BJ (cell line): ENCODE measurements at regions not wholly inside any gene's neighbourhood (a gene's known extent, or its start where the extent isn't known, plus 50 kb on each side); places are given as distances from the start of the nearest gene placed in this dataset.
A peak's percentile ranks its signal among the peaks of the same experiment; 100 is the strongest.

Source experiments
- CTCF ChIA-PET: fragments of 350-600 bp; formaldehyde crosslinking; extraction: SDS; loops from one replicate; lab custom pipeline; 2021; ENCODE audit warnings: antibody characterized with exemption, inconsistent platforms; lab: Yijun Ruan, JAX
- POLR2A ChIA-PET: fragments of 300-600 bp; sonication (Branson Sonifier 250); formaldehyde crosslinking; extraction: SDS; loops from one replicate; lab custom pipeline; 2021; ENCODE audit warnings: antibody characterized with exemption; lab: Charles Lee
- DNase-seq: peaks from one replicate; pipeline ENCODE4 v3.0.0-alpha.2; 2011; ENCODE audit warnings: low read depth
- H3K27me3 ChIP-seq: 2 replicates; pipeline ENCODE4 v1.6.0; 2011; ENCODE audit warnings: low read length; ENCODE audit not compliant: control insufficient read depth, insufficient read depth
- H3K36me3 ChIP-seq: 2 replicates; pipeline ENCODE4 v1.5.1; 2011; ENCODE audit warnings: low read length; ENCODE audit not compliant: control insufficient read depth, insufficient read depth
- H3K4me3 ChIP-seq: 2 replicates; pipeline ENCODE4 v1.5.1; 2011; ENCODE audit warnings: low read depth, mild to moderate bottlenecking, control low read depth, low read length
- CTCF ChIP-seq: IDR thresholded peaks from 2 replicates; pipeline ENCODE4 v1.5.1; 2011; ENCODE audit warnings: low read depth, mild to moderate bottlenecking, control low read depth, inconsistent platforms, low read length, moderate library complexity; ENCODE audit not compliant: insufficient read depth

- no peaks in the 10 kb centered on the region for H3K36me3 ChIP-seq
- ChIA-PET CTCF (no interaction called here), POLR2A (no interaction called here)
- no peaks in the 10 kb centered on the region for H3K27me3 ChIP-seq
- TF ChIP-seq CTCF, result no peak
- no peak overlapping the region for H3K4me3 ChIP-seq
- no peak for DNase-seq
Observed at GRCh38 chr2:12979066-12979465, 262.3 kb downstream of the TRIB2 start.

- no peak for DNase-seq
- no peak for TF ChIP-seq CTCF
- H3K4me3 ChIP-seq, result no peak overlapping the region
- POLR2A ChIA-PET, result no interaction called here
- CTCF ChIA-PET, result interaction anchor here (0.8 to 2.1 kb wide), 4 partner anchors 10 to 49 kb away, joined by 3 to 6 read pairs (median 3); no protein-coding TSS in a partner anchor
- H3K36me3 ChIP-seq, result no peaks in the 10 kb centered on the region
- H3K27me3 ChIP-seq, result no peaks in the 10 kb centered on the region
Observed at GRCh38 chr2:12980817-12981216, 264.1 kb downstream of the TRIB2 start.

GRCh38 chr2:12982149-12982584 lies 265.4 kb downstream of the TRIB2 start:
- ChIA-PET CTCF (interaction anchor here (1.2 to 2.1 kb wide), 2 partner anchors 9 to 25 kb away, joined by 3 to 6 read pairs; no protein-coding TSS in a partner anchor), POLR2A (no interaction called here)
- no peak overlapping the region for H3K4me3 ChIP-seq
- no peak for TF ChIP-seq CTCF
- no peaks in the 10 kb centered on the region for H3K27me3 ChIP-seq
- peak; percentile 60 for DNase-seq
- no peaks in the 10 kb centered on the region for H3K36me3 ChIP-seq

GRCh38 chr2:12987246-12987645 lies 270.5 kb downstream of the TRIB2 start:
- no peak overlapping the region for H3K4me3 ChIP-seq
- ChIA-PET POLR2A (no interaction called here), CTCF (interaction anchor here (1.1 to 1.6 kb wide), 3 partner anchors 9 to 56 kb away, joined by 3 to 8 read pairs (median 4); no protein-coding TSS in a partner anchor)
- TF ChIP-seq CTCF, result no peak
- H3K36me3 ChIP-seq, result no peaks in the 10 kb centered on the region
- no peaks in the 10 kb centered on the region for H3K27me3 ChIP-seq
- DNase-seq, result no peak

- POLR2A ChIA-PET, result no interaction called here
- Histone ChIP-seq H3K36me3 (no peaks in the 10 kb centered on the region), H3K4me3 (no peak overlapping the region), H3K27me3 (no peaks in the 10 kb centered on the region)
- no peak for TF ChIP-seq CTCF
- DNase-seq, result no peak
- CTCF ChIA-PET, result interaction anchor here (2.2 kb wide), 1 partner anchor 19 kb away, joined by 11 read pairs; no protein-coding TSS in a partner anchor
Observed at GRCh38 chr2:12988279-12988678, 271.5 kb downstream of the TRIB2 start.
